RWPE1 (cell line): ENCODE measurements at regions not wholly inside any gene's neighbourhood (a gene's known extent, or its start where the extent isn't known, plus 50 kb on each side); places are given as distances from the start of the nearest gene placed in this dataset.

Source experiments
- CTCF ChIA-PET: fragments of 350-600 bp; sonication (Branson Sonifier 250); formaldehyde crosslinking; extraction: SDS; loops from one replicate; lab custom pipeline; 2021; lab: Yijun Ruan, JAX
- POLR2A ChIA-PET: fragments of 400-600 bp; formaldehyde crosslinking; extraction: SDS; loops from one replicate; lab custom pipeline; 2020; ENCODE audit warnings: antibody characterized with exemption; ENCODE audit not compliant: low non-redundant PET; lab: Yijun Ruan, JAX
- DNase-seq: peaks from one replicate; pipeline ENCODE4 v3.0.0; 2012; ENCODE audit warnings: low spot score
- H3K27ac ChIP-seq: fragments of 450-650 bp; 2 replicates; pipeline ENCODE4 v1.5.1; 2017
- CTCF ChIP-seq: fragments of 450-650 bp; conservative IDR thresholded peaks from 2 replicates; pipeline ENCODE4 v1.5.1; 2017; ENCODE audit warnings: low read depth, mild to moderate bottlenecking

GRCh38 chrX:25196221-25196620 is 180.5 kb upstream of the ARX start:
- CTCF ChIA-PET: no interaction called here
- no peak overlapping the region for H3K27ac ChIP-seq
- no peak for TF ChIP-seq CTCF
- DNase-seq: no peak
- POLR2A ChIA-PET: no interaction called here

DNA sequence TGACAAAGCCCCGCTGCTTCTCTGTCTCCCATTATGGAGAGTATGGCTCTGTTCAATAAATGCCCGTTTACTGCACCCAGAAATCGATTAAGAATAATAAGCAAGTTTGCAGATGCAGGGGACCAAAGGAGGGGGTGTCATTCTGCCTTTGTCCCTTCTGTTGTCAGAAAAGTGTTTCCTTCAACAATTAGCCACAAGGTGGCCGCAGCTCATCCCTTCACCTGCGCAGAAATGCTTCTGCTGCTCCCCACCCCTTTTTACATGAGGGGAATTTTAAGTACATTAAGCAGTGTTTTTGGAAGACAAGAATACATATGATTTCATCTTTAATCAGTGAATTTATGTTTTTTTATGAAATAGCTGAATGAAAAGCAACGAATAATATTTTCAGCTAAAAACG is 175.6 kb upstream of the ARX start:
- POLR2A ChIA-PET: no interaction called here
- H3K27ac ChIP-seq: no peak overlapping the region
- CTCF ChIA-PET: no interaction called here
- TF ChIP-seq CTCF: no peak
- no peak for DNase-seq

GRCh38 chrX:25181775-25182174 is 166.0 kb upstream of the ARX start:
- POLR2A ChIA-PET: no interaction called here
- H3K27ac ChIP-seq: no peak overlapping the region
- TF ChIP-seq CTCF: no peak
- CTCF ChIA-PET: no interaction called here
- DNase-seq: no peak

DNA sequence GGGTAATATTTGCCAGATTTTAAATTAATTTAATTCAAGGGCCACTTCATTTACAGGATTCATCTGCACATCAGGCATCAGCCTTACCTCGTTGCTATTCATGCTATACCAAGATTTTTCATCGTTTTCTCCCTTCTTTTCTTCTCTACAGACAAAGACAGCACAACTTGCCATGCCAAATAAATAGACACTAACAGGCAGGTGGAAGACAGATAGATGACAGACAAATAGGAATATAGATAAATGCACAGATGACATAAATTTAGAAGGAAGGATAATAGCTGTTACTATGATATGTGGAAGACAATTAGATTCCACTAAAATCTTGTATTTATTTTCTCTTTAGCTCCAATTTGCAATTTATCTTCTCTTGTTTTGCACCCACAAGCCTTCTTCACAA is 164.5 kb upstream of the ARX start:
- POLR2A ChIA-PET: no interaction called here
- no peak overlapping the region for H3K27ac ChIP-seq
- CTCF ChIA-PET: no interaction called here

DNA sequence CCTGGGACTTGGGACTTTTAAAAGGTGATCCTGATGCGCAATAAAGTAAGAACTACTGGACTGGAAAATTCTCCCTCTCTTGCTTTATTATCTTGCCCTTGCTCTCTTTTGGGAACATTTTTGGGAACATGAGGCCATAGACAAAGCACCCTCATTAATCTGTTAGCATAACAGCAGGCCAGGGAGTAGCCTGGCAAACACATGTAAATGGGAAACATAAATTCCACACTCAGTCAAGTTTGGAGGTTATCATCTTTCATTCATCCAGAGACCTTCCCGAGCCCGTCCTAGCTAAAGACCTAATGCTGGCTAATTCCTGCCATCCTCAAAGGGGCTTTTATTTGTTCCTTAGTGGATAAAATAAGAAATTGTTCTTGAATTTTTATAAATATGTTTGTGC is 162.8 kb upstream of the ARX start:
- ChIA-PET POLR2A (no interaction called here), CTCF (no interaction called here)
- no peak overlapping the region for H3K27ac ChIP-seq
- DNase-seq: no peak
- no peak for TF ChIP-seq CTCF

More for the DNA sequence above, 164.5 kb upstream of the ARX start:
- TF ChIP-seq CTCF: no peak
- no peak for DNase-seq

- ChIA-PET POLR2A (no interaction called here), CTCF (interaction anchor here (0.6 kb wide), 1 partner anchor 67 kb away, joined by 3 read pairs; no protein-coding TSS in a partner anchor)
- no peak overlapping the region for H3K27ac ChIP-seq
- TF ChIP-seq CTCF: no peak
- DNase-seq: no peak
These were observed 160.0 kb upstream of the ARX start for GRCh38 chrX:25175743-25176142.

DNA sequence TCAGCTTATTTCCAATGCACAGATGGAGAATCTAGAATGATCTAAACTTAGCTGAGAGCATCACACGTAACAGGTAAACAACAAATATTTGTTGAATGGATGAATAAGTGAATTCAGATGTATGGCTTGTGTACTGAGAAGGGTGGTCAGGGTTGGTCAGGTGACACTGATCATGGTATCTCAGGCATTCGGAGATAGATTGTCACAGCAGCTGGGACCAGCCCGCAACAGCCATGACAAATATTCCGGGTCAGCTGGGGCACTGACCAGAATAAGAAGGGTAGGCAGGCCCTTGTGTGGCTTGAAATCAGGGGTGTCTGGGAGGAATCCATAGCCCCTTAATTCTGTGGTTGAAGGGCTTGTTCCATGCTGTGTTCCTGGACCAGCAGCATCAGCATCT is 159.4 kb upstream of the ARX start:
- no peak for DNase-seq
- TF ChIP-seq CTCF: no peak
- CTCF ChIA-PET: interaction anchor here (0.6 kb wide), 1 partner anchor 66 kb away, joined by 3 read pairs; no protein-coding TSS in a partner anchor
- no peak overlapping the region for H3K27ac ChIP-seq
- POLR2A ChIA-PET: no interaction called here
